ENCODE measurements at regions not wholly inside any gene's neighbourhood (a gene's known extent, or its start where the extent isn't known, plus 50 kb on each side); places are given as distances from the start of the nearest gene placed in this dataset.

GRCh38 chr1:5754817-5755551 lies 237.2 kb downstream of the NPHP4 start:
- DNase-seq: peak in 1 of 5 donors; percentile 10
- 87 to 91% (median 88%) methylated on average over 13 to 14 of the region's 14 CpGs for WGBS, 4 donors

GRCh38 chr1:5753549-5754421 lies 238.4 kb downstream of the NPHP4 start:
- no peak for TF ChIP-seq POLR2A (IDR thresholded peaks at IDR 0.05)
- TF ChIP-seq, protein P1, sequence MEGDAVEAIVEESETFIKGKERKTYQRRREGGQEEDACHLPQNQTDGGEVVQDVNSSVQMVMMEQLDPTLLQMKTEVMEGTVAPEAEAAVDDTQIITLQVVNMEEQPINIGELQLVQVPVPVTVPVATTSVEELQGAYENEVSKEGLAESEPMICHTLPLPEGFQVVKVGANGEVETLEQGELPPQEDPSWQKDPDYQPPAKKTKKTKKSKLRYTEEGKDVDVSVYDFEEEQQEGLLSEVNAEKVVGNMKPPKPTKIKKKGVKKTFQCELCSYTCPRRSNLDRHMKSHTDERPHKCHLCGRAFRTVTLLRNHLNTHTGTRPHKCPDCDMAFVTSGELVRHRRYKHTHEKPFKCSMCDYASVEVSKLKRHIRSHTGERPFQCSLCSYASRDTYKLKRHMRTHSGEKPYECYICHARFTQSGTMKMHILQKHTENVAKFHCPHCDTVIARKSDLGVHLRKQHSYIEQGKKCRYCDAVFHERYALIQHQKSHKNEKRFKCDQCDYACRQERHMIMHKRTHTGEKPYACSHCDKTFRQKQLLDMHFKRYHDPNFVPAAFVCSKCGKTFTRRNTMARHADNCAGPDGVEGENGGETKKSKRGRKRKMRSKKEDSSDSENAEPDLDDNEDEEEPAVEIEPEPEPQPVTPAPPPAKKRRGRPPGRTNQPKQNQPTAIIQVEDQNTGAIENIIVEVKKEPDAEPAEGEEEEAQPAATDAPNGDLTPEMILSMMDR (IDR thresholded peaks at IDR 0.05): no peak
- 78 to 81% (median 80%) methylated on average over 20 to 23 of the region's 23 CpGs for WGBS, 4 donors
- H3K27ac ChIP-seq: no peak overlapping the region

More at GRCh38 chr1:5754817-5755551, 237.2 kb downstream of the NPHP4 start:
- peaks cover 0 to 20% (median 3%) of the 10 kb centered on the region in 9 donors for H3K27me3 ChIP-seq
- peaks cover 0 to 13% (median 4%) of the 10 kb centered on the region in 12 donors for H3K4me1 ChIP-seq
- H3K36me3 ChIP-seq: no peaks in the 10 kb centered on the region
- no peak overlapping the region for H3K27ac ChIP-seq
- TF ChIP-seq, protein P1 (IDR thresholded peaks at IDR 0.05): no peak
- TF ChIP-seq POLR2A (IDR thresholded peaks at IDR 0.05): no peak
- intact Hi-C loops (cut with DNase I): no loop called here
- H3K9me3 ChIP-seq: peaks cover 0 to 1% (median 0%) of the 10 kb centered on the region in 12 donors
- ATAC-seq: no peak
- H3K4me3 ChIP-seq: no peak overlapping the region

GRCh38 chr1:5752746-5753548 lies 239.3 kb downstream of the NPHP4 start:
- no peak for TF ChIP-seq POLR2A (IDR thresholded peaks at IDR 0.05)
- WGBS, 4 donors: 51 to 56% (median 54%) methylated on average over 15 of the region's 15 CpGs

More at GRCh38 chr1:5753549-5754421, 238.4 kb downstream of the NPHP4 start:
- ATAC-seq: no peak
- Histone ChIP-seq H3K4me3 (no peak overlapping the region), H3K27me3 (peaks cover 0 to 26% (median 6%) of the 10 kb centered on the region in 9 donors), H3K36me3 (no peaks in the 10 kb centered on the region), H3K4me1 (peaks cover 0 to 13% (median 4%) of the 10 kb centered on the region in 12 donors), H3K9me3 (no peaks in the 10 kb centered on the region)
- DNase-seq: peak in 2 of 5 donors; percentile 9
- intact Hi-C loops (cut with DNase I): no loop called here

More at GRCh38 chr1:5752746-5753548, 239.3 kb downstream of the NPHP4 start:
- H3K27me3 ChIP-seq: peaks cover 0 to 28% (median 6%) of the 10 kb centered on the region in 9 donors
- no peak overlapping the region for H3K27ac ChIP-seq
- peak in 2 of 5 donors; percentile 9 to 29 for DNase-seq
- intact Hi-C loops (cut with DNase I): no loop called here
- H3K9me3 ChIP-seq: no peaks in the 10 kb centered on the region
- peaks cover 0 to 13% (median 4%) of the 10 kb centered on the region in 12 donors for H3K4me1 ChIP-seq
- H3K36me3 ChIP-seq: no peaks in the 10 kb centered on the region
- peak in 2 of 4 donors; percentile 39 to 44 for ATAC-seq
- no peak overlapping the region for H3K4me3 ChIP-seq

All from heart left ventricle (tissue), 16 donors.